ENCODE measurements at regions not wholly inside any gene's neighbourhood (a gene's known extent, or its start where the extent isn't known, plus 50 kb on each side); places are given as distances from the start of the nearest gene placed in this dataset.

- Histone ChIP-seq H3K9me3 (no peaks in the 10 kb centered on the region), H3K4me3 (no peak overlapping the region), H3K27ac (no peak overlapping the region), H3K36me3 (no peaks in the 10 kb centered on the region), H3K4me1 (no peaks in the 10 kb centered on the region), H3K27me3 (no peaks in the 10 kb centered on the region)
- intact Hi-C loops (cut with DNase I; ENCODE audit: low total_unique reads): no loop called here
- DNase-seq: no peak
- TF ChIP-seq CTCF (IDR thresholded peaks at IDR 0.05) (no peak), POLR2A (IDR thresholded peaks at IDR 0.05) (no peak)
Observed at GRCh38 chr16:54748611-54749190, 182.0 kb upstream of the IRX5 start.

DNA sequence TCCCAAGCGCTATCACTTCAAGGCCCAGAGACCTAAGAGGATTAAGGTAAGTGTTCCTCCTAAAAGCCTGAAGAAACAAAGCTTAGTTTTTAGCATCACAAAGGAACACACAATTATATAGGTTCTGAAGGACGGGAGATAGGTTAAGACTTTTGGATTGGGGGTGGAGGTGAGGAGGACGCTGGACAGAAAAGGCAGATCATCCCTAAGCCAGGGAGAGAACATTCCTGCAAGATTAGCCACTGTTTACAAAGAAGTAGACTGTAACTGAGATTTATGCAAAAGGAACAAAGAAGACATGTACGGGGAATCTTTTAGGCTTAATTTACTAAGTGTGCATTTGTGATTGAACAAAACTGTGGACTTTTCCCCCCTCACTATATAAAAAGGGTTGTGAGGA, 184.1 kb upstream of the IRX5 start:
- TF ChIP-seq CTCF (IDR thresholded peaks at IDR 0.05) (no peak), POLR2A (IDR thresholded peaks at IDR 0.05) (no peak)
- Histone ChIP-seq H3K27me3 (no peaks in the 10 kb centered on the region), H3K27ac (no peak overlapping the region), H3K4me3 (no peak overlapping the region), H3K4me1 (no peaks in the 10 kb centered on the region), H3K9me3 (no peaks in the 10 kb centered on the region), H3K36me3 (no peaks in the 10 kb centered on the region)
- no peak for DNase-seq
- intact Hi-C loops (cut with DNase I; ENCODE audit: low total_unique reads): no loop called here

DNA sequence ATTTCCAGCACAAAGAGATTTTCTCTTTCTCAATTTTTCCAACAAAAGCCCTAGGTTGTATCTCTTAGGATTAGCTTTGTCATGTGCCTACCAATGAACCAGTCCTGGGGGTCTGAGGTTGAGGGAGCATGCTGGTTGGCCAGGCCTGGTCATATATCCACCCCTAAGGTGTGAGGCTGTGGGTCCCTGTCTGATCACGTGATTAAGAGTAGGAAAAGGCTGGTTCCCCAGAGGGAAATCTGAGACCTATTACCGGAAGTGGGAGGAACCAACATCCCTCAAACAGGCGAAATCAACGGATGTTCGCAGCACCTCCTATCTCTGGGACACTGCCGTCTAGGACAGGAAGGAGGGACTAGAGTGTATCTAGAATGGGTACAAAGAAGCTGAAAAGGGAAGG, 185.7 kb upstream of the IRX5 start:
- H3K9me3 ChIP-seq: no peaks in the 10 kb centered on the region
- no peaks in the 10 kb centered on the region for H3K27me3 ChIP-seq
- no peak overlapping the region for H3K27ac ChIP-seq
- TF ChIP-seq CTCF (IDR thresholded peaks at IDR 0.05) (no peak), POLR2A (IDR thresholded peaks at IDR 0.05) (no peak)
- no peak for DNase-seq
- H3K4me3 ChIP-seq: no peak overlapping the region
- H3K36me3 ChIP-seq: no peaks in the 10 kb centered on the region
- intact Hi-C loops (cut with DNase I; ENCODE audit: low total_unique reads): no loop called here
- no peaks in the 10 kb centered on the region for H3K4me1 ChIP-seq

DNA sequence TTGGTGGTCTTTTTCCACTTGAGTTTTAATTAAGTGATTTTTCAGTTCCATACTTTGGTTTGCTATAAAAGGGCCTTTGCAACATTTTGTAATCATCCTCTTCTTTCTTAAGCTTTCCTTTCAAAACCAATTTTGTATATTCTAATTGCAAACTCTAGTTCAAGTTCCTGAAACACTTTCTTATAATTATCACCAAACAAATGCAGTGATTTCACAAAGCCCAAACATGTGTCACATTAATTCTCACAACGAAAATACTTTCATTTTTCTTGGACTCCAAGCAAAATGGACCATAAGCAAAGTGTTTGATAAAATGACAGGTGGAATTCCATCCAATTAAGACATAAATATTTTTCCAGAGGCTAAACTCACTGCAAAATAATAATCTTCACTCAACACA, 188.2 kb upstream of the IRX5 start:
- Histone ChIP-seq H3K27me3 (no peaks in the 10 kb centered on the region), H3K4me1 (no peaks in the 10 kb centered on the region), H3K27ac (no peak overlapping the region), H3K9me3 (no peaks in the 10 kb centered on the region), H3K4me3 (no peak overlapping the region), H3K36me3 (no peaks in the 10 kb centered on the region)
- TF ChIP-seq POLR2A (IDR thresholded peaks at IDR 0.05) (no peak), CTCF (IDR thresholded peaks at IDR 0.05) (no peak)
- DNase-seq: no peak
- intact Hi-C loops (cut with DNase I; ENCODE audit: low total_unique reads): no loop called here

DNA sequence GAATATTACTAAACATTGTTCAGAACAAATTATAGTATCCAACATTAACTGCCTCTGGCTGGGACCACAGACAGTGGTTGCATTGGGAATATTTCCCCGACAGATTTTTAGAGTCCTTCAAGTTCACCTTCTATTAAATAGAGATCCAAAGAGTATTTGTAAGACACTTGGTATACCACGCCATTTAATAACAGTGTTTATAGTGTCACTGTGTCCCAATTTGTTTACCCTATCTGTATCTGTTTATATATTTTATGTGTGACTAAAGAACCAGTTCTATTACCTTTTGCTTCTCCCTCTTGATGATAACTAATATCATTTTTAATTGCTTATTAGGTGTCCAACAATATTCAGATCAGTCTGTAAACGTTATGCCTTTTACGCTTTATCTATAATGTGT, 191.3 kb upstream of the IRX5 start:
- intact Hi-C loops (cut with DNase I; ENCODE audit: low total_unique reads): no loop called here

More for the DNA sequence above, 191.3 kb upstream of the IRX5 start:
- Histone ChIP-seq H3K4me3 (no peak overlapping the region), H3K9me3 (no peaks in the 10 kb centered on the region), H3K27ac (no peak overlapping the region), H3K4me1 (no peaks in the 10 kb centered on the region), H3K27me3 (no peaks in the 10 kb centered on the region), H3K36me3 (no peaks in the 10 kb centered on the region)
- TF ChIP-seq CTCF (IDR thresholded peaks at IDR 0.05): no peak
- TF ChIP-seq POLR2A (IDR thresholded peaks at IDR 0.05): no peak
- no peak for DNase-seq
